ENCODE measurements at regions not wholly inside any gene's neighbourhood (a gene's known extent, or its start where the extent isn't known, plus 50 kb on each side); places are given as distances from the start of the nearest gene placed in this dataset.

DNA sequence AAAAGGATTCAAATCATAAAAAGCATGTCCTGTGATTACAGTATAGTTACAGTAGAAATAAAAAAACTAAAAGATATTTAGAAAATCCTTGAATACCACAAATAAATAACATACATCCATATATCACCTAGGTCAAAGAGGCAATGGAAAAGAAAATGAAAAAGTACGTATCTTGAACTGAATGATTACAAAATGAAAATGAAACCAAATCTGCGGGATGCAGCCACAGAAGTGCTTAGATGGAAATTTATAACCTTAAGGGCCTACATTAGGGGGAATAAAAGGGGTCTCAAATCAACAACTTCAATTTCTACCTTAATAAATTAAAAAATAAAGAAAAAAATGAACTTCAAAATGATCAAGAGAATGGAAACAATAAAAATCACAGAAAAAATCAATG lies 879.0 kb upstream of the CELF2 start (continued):
- TF ChIP-seq ZBTB33 (IDR thresholded peaks at IDR 0.05) (no peak), MAX (IDR thresholded peaks at IDR 0.05) (no peak)

DNA sequence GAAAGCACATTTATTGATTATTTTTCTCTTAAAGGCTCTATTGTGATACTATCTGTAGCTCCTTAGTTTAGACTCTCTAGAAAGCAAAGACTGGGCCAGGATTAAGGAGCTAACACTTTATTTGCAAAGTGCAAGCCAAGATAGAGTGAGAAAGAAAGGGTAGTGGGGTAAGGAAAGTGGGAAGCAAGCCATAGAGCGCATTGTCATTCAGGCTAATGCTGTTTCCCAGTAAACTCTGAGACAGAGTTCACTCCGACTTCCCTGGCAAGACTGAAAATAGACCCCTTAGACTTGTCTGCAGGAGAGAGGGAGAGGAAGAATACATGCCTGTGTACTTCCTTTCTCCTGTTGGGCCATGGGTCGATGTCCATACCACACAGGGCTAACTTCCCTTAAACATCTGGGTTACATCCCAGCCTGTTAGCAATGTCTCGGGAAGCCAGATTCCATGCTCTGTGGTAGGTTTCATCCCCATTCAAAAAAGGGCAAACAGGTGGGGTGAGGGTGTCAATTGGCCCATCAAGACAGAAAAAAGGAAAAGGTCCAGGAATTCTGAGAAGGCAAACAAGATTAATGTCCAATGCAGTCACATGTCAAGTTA lies 875.8 kb upstream of the CELF2 start:
- 64% methylated on average over 4 of the region's 4 CpGs for WGBS
- DNase-seq (ENCODE audit: low spot score): no peak
- H3K27me3 ChIP-seq (ENCODE audit: control insufficient read depth in 4 of 4, insufficient read depth in 4 of 4, low read length in 3 of 4): peaks cover 0 to 2% (median 0%) of the 10 kb centered on the region in 4 donors
- no peak overlapping the region for H3K27ac ChIP-seq (ENCODE audit: low read depth in 1 of 2, low read length in 2 of 2)
- H3K9ac ChIP-seq (ENCODE audit: low read depth in 1 of 2, low read length in 2 of 2): no peak overlapping the region
- H3K9me3 ChIP-seq (ENCODE audit: control insufficient read depth in 4 of 4, low read length in 3 of 4): no peaks in the 10 kb centered on the region
- no peaks in the 10 kb centered on the region for H3K36me3 ChIP-seq (ENCODE audit: control insufficient read depth in 4 of 4, insufficient read depth in 3 of 4, low read depth in 1 of 4, low read length in 3 of 4)
- H3K4me3 ChIP-seq (ENCODE audit: low read depth in 1 of 3, low read length in 3 of 3): no peak overlapping the region
- TF ChIP-seq FOXA2 (IDR thresholded peaks at IDR 0.05): no peak
- TF ChIP-seq, protein P1, sequence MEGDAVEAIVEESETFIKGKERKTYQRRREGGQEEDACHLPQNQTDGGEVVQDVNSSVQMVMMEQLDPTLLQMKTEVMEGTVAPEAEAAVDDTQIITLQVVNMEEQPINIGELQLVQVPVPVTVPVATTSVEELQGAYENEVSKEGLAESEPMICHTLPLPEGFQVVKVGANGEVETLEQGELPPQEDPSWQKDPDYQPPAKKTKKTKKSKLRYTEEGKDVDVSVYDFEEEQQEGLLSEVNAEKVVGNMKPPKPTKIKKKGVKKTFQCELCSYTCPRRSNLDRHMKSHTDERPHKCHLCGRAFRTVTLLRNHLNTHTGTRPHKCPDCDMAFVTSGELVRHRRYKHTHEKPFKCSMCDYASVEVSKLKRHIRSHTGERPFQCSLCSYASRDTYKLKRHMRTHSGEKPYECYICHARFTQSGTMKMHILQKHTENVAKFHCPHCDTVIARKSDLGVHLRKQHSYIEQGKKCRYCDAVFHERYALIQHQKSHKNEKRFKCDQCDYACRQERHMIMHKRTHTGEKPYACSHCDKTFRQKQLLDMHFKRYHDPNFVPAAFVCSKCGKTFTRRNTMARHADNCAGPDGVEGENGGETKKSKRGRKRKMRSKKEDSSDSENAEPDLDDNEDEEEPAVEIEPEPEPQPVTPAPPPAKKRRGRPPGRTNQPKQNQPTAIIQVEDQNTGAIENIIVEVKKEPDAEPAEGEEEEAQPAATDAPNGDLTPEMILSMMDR (IDR thresholded peaks at IDR 0.05; ENCODE audit: low read depth, low read length, missing input control): no peak
- no peak for TF ChIP-seq MAX (IDR thresholded peaks at IDR 0.05)
- TF ChIP-seq REST (IDR thresholded peaks at IDR 0.05): no peak
- TF ChIP-seq ZBTB33 (IDR thresholded peaks at IDR 0.05): no peak
- TF ChIP-seq FOXA1 (IDR thresholded peaks at IDR 0.05): no peak
- TF ChIP-seq GABPA (IDR thresholded peaks at IDR 0.05 in 1 of 2, conservative IDR thresholded peaks at IDR 0.05 in 1 of 2): no peak
- TF ChIP-seq JUND (IDR thresholded peaks at IDR 0.05): no peak
- no peak for TF ChIP-seq TAF1 (conservative IDR thresholded peaks at IDR 0.05)
- TF ChIP-seq YY1 (IDR thresholded peaks at IDR 0.05): no peak
- TF ChIP-seq SP1 (IDR thresholded peaks at IDR 0.05): no peak
- no peak for TF ChIP-seq ATF3 (IDR thresholded peaks at IDR 0.05)
- TF ChIP-seq NR2F2 (IDR thresholded peaks at IDR 0.05): no peak
- TF ChIP-seq EGR1 (IDR thresholded peaks at IDR 0.05; ENCODE audit: low read depth in 2 of 2): no peak
- no peak for TF ChIP-seq RXRA (IDR thresholded peaks at IDR 0.05)
- no peak for TF ChIP-seq HNF4A (conservative IDR thresholded peaks at IDR 0.05)
- no peaks in the 10 kb centered on the region for H3K4me1 ChIP-seq (ENCODE audit: control insufficient read depth in 4 of 4, insufficient read depth in 4 of 4, low read length in 3 of 4)
